GM12878 (cell line): ENCODE measurements at regions not wholly inside any gene's neighbourhood (a gene's known extent, or its start where the extent isn't known, plus 50 kb on each side); places are given as distances from the start of the nearest gene placed in this dataset.

Experiments
- ATAC-seq: fragments of 200-7000 bp; cut with Tn5 transposase; 3 replicates; pipeline ENCODE4 v1.9.1; 2020; ENCODE audit warnings: mild to moderate bottlenecking, moderate library complexity
- BruUV-seq: library from RNA; stranded (reverse); fragments of 400-500 nt; replicated peaks from 2 replicates; lab custom pipeline; 2021; lab: Mats Ljungman, UMichigan
- CTCF ChIA-PET: fragments of 300-600 bp; sonication (Branson Sonifier 250); formaldehyde crosslinking; extraction: SDS; loops from one replicate; lab custom pipeline; 2021; ENCODE audit warnings: inconsistent platforms; lab: Yijun Ruan, JAX
- POLR2A ChIA-PET: fragments of 350-600 bp; formaldehyde crosslinking; extraction: SDS; loops from one replicate; lab custom pipeline; 2021; ENCODE audit warnings: inconsistent platforms; lab: Charles Lee
- RAD21 ChIA-PET: fragments of 300-600 bp; sonication (Branson Sonifier 250); formaldehyde crosslinking; loops from one replicate; lab custom pipeline; 2023; ENCODE audit warnings: antibody characterized with exemption; ENCODE audit not compliant: unreplicated experiment; lab: Charles Lee
- SMC1A ChIA-PET: fragments of 300-600 bp; sonication (Branson Sonifier 250); formaldehyde crosslinking; loops from one replicate; lab custom pipeline; 2023; ENCODE audit not compliant: unreplicated experiment, uncharacterized antibody; lab: Charles Lee
- DNase-seq: peaks from one replicate; pipeline ENCODE4 v3.0.0-alpha.2; 2011; ENCODE audit warnings: low read depth, low spot score
- FAIRE-seq: peaks from 3 replicates; lab custom pipeline; 2011; peaks lifted over from hg19 to GRCh38; lab: Jason Lieb, UNC
- H2AFZ ChIP-seq: 2 replicates; pipeline ENCODE4 v1.6.0; 2011; ENCODE audit warnings: low read depth, low read length, control low read depth; ENCODE audit not compliant: control insufficient read depth
- H3K27ac ChIP-seq: 2 replicates; pipeline ENCODE4 v1.5.1; 2011; ENCODE audit warnings: control low read depth; ENCODE audit not compliant: control insufficient read depth, insufficient read depth
- H3K27me3 ChIP-seq, 2 experiments: replicated peaks in 1 of 2; 2 replicates each; pipeline versions ENCODE4 v1.6.0 to v1.6.1; 2011; ENCODE audit warnings: low read length in 1 of 2; ENCODE audit not compliant: control insufficient read depth in 2 of 2, insufficient read depth in 2 of 2
- H3K36me3 ChIP-seq, 2 experiments: 2 replicates each; pipeline ENCODE4 v1.5.1; 2011; ENCODE audit warnings: low read length in 1 of 2; ENCODE audit not compliant: control insufficient read depth in 2 of 2, insufficient read depth in 2 of 2
- H3K4me1 ChIP-seq: 2 replicates; pipeline ENCODE4 v1.6.1; 2011; ENCODE audit warnings: mild to moderate bottlenecking, low read length, moderate library complexity, mixed read lengths; ENCODE audit not compliant: control insufficient read depth, insufficient read depth
- H3K4me2 ChIP-seq: 2 replicates; pipeline ENCODE4 v1.6.0; 2011; ENCODE audit warnings: control low read depth; ENCODE audit not compliant: control insufficient read depth, insufficient read depth
- H3K4me3 ChIP-seq: fragments of 200-600 bp; sonication (generic); 2 replicates; pipeline ENCODE4 v1.5.1; 2016
- H3K79me2 ChIP-seq: 2 replicates; pipeline ENCODE4 v1.6.0; 2011; ENCODE audit warnings: low read length; ENCODE audit not compliant: control insufficient read depth, insufficient read depth
- H3K9ac ChIP-seq: 2 replicates; pipeline ENCODE4 v1.8.0; 2011; ENCODE audit warnings: low read length, control low read depth, mixed read lengths; ENCODE audit not compliant: control insufficient read depth, insufficient read depth
- H3K9me3 ChIP-seq: replicated peaks from 3 replicates; pipeline ENCODE4 v1.5.1; 2011; ENCODE audit warnings: mild to moderate bottlenecking, low read length; ENCODE audit not compliant: control insufficient read depth, insufficient read depth
- H4K20me1 ChIP-seq: 2 replicates; pipeline ENCODE4 v1.6.0; 2011; ENCODE audit not compliant: control insufficient read depth, insufficient read depth
- EED ChIP-seq: sonication (generic); IDR thresholded peaks from 2 replicates; pipeline ENCODE4 v1.6.1; 2016; ENCODE audit warnings: antibody characterized with exemption, low read depth
- IKZF2 ChIP-seq, 2 experiments: fragments of 450-650 bp; IDR thresholded peaks; 2 replicates each; pipeline ENCODE4 v1.6.1; 2017; ENCODE audit warnings: mild to moderate bottlenecking in 2 of 2, moderate library complexity in 2 of 2
- MAX ChIP-seq: IDR thresholded peaks from 2 replicates; pipeline ENCODE4 v1.6.1; 2012; ENCODE audit warnings: low read depth, low read length, improper control_type of control experiment
- REST ChIP-seq: IDR thresholded peaks from 2 replicates; pipeline ENCODE4 v1.6.1; 2012; ENCODE audit warnings: mild to moderate bottlenecking, low read depth, low read length
- SMAD5 ChIP-seq: IDR thresholded peaks from 2 replicates; pipeline ENCODE4 v1.6.1; 2016; ENCODE audit warnings: antibody characterized with exemption, low read depth
- SUZ12 ChIP-seq: fragments of 200-600 bp; sonication (generic); IDR thresholded peaks from one replicate; pipeline ENCODE4 v1.6.1; 2018; ENCODE audit warnings: antibody characterized with exemption, mild to moderate bottlenecking; ENCODE audit not compliant: unreplicated experiment
- TCF12 ChIP-seq: IDR thresholded peaks from 2 replicates; pipeline ENCODE4 v1.6.1; 2011; ENCODE audit warnings: low read depth, mild to moderate bottlenecking, low read length
- WRNIP1 ChIP-seq: IDR thresholded peaks from 2 replicates; pipeline ENCODE4 v1.6.1; 2011; ENCODE audit warnings: low read depth, low read length, improper control_type of control experiment, borderline replicate concordance
- WGBS: methylation state at CpG from one replicate; pipeline ENCODE4 v1.1.6; 2016; ENCODE audit warnings: low lambda C conversion rate; ENCODE audit not compliant: insufficient replicate concordance, insufficient coverage; ENCODE audit errors: missing lambda C conversion rate; 5-methylcytosine and 5-hydroxymethylcytosine counted together
- in situ Hi-C: fragments of 300-500 bp; cut with MboI; formaldehyde crosslinking; loops from 9 replicates; pipeline ENCODE4 v1.14.3; 2018; ENCODE audit warnings: mixed read lengths
- intact Hi-C: fragments of 100-400 bp; cut with micrococcal nuclease; formaldehyde crosslinking; loops from one replicate; pipeline ENCODE4 v1.14.2; 2022; ENCODE audit not compliant: unreplicated experiment

DNA sequence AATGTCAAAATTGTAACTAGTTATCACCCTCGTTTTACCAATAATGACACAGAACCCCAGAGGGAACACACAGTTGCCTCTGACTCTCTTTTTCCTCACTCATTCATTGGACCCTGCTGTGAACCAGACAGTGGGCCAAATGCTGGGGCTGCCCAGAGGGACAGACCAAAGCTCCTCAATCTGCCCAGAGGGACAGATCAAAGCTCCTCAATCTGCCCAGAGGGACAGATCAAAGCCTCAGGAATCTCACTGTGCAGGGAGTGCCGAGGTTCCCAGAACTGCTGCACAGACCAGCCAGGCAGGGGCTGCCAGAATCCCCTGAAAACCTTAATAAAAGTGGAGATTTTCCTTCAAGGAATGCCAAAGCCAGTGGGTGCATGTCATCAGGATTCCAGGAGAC is 179.1 kb downstream of the SOD2 start:
- intact Hi-C loops, result no loop called here
- 0% methylated on average over 2 of the region's 2 CpGs for WGBS
- Histone ChIP-seq H3K36me3 (no peaks in the 10 kb centered on the region), H3K9me3 (no peaks in the 10 kb centered on the region), H3K27ac (no peak overlapping the region), H3K27me3 (no peaks in the 10 kb centered on the region), H3K4me2 (no peak overlapping the region), H2AFZ (no peak overlapping the region), H3K4me1 (no peaks in the 10 kb centered on the region), H3K4me3 (no peak overlapping the region), H3K79me2 (no peaks in the 10 kb centered on the region), H3K9ac (no peak overlapping the region), H4K20me1 (no peaks in the 10 kb centered on the region)
- ChIA-PET POLR2A (interaction anchor here (0.6 kb wide), 1 partner anchor 49 kb away, joined by 7 read pairs; no protein-coding TSS in a partner anchor), SMC1A (interaction anchor here (1.1 kb wide), 1 partner anchor 12 kb away, joined by 4 read pairs; no protein-coding TSS in a partner anchor), RAD21 (no interaction called here), CTCF (no interaction called here)
- ATAC-seq (no peak), FAIRE-seq (no peak), DNase-seq (no peak)
- in situ Hi-C loops, result no loop called here
- BruUV-seq, result no TSS peak
- TF ChIP-seq SMAD5 (no peak), EED (no peak), MAX (no peak), SUZ12 (no peak), IKZF2 (IDR thresholded peaks at IDR 0.05) (no peak), WRNIP1 (no peak), REST (no peak), TCF12 (no peak)
